CD1c-positive myeloid dendritic cell (primary cell): ENCODE measurements at regions not wholly inside any gene's neighbourhood (a gene's known extent, or its start where the extent isn't known, plus 50 kb on each side); places are given as distances from the start of the nearest gene placed in this dataset.

Experiments
- DNase-seq: peaks from one replicate; pipeline ENCODE4 v3.0.0-alpha.2; 2016; ENCODE audit errors: extremely low spot score

DNA sequence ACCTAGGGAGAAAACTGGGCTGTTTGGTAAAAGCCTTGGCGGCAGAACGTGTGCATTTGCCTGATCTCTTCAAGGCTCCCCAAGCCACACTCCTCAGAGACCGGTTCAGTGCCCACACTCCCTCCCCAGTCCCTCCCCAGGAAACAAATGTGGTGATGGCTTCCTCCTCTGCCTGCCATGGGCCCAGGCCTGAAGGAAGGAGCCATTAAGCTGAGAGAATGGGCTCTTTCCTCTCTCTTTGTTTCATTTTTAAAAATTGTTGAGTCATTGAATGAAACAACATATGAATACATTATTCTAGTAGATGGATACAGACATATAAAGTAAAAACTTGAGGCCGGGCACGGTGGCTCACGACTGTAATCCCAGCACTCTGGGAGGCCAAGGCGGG, 50.6 kb upstream of the YWHAQ start:
- no peak for DNase-seq

DNA sequence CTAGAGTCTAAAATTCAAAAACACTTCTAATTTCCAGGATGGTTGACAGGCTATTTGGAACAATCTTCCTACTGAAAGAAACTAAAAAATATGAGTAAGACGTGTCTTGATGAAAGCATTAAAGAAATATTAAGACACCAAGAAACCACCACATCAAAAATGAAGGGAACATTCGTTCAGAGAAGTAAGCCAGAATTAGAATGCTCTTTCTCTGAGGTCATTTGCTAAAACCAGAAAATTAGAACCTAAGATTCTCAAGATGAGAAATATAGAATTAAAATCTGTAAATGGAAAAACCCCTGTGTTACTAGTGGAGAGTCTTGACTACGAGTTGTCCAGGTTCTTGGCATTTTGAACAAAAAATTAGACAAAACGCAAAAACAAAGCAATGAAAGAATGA, 54.8 kb upstream of the YWHAQ start:
- no peak for DNase-seq

DNA sequence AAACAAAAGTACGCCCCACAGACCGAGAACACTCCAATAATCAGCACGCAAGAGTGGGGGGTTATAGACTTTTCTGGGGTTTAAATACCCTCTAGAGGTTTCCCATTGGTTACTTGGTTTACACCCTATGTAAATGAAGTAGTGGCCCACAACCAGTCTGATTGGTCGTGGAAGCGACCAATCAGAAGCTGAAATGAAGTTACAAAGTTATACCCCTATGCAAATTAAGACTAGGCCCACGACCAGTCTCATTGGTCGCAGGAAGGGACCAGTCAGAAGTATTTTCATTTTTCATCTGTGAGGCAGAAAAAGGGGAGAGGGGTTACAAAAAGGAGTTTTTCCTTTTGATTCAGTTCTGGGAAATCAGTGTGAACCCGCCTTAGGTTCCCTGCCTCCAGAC, 55.3 kb upstream of the YWHAQ start:
- DNase-seq: no peak

GRCh38 chr2:9690252-9690651, 59.5 kb upstream of the YWHAQ start:
- no peak for DNase-seq

DNA sequence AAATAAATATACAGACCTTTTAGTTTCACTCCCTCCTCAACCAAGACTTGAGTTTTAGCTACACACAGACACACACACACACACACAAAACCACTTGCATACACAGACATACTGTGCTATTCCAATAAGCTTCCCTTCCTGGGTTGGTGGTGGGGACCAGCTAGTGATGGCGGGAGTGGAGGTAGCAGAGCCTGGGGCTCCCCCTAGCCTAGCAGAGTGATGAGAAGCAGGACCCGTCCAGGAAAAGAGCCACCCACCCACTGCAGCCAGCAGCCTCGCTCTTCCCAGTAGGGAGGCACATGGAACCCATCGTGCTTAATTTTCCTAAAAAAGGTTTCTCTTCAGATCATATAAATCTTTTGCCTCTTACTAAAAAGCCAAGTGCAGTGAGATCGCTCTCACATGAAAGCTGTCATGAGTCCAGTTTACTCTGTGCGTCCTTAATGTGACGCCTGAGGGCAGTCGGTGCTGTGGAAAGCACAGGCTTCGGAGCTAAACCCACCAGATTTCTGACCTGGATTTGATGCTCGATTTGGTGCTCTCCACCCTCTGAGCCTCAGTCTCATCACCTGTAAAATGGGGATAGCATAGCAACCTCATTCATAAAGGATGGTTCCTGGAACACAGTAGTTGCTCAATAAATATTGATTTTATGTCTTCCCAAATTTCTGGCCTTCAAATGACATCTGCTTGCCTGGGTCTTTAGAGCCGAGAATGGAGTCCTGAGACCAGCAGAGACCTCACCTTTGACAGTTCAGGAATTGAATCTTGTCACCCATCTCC, 60.1 kb upstream of the YWHAQ start:
- DNase-seq: no peak

DNA sequence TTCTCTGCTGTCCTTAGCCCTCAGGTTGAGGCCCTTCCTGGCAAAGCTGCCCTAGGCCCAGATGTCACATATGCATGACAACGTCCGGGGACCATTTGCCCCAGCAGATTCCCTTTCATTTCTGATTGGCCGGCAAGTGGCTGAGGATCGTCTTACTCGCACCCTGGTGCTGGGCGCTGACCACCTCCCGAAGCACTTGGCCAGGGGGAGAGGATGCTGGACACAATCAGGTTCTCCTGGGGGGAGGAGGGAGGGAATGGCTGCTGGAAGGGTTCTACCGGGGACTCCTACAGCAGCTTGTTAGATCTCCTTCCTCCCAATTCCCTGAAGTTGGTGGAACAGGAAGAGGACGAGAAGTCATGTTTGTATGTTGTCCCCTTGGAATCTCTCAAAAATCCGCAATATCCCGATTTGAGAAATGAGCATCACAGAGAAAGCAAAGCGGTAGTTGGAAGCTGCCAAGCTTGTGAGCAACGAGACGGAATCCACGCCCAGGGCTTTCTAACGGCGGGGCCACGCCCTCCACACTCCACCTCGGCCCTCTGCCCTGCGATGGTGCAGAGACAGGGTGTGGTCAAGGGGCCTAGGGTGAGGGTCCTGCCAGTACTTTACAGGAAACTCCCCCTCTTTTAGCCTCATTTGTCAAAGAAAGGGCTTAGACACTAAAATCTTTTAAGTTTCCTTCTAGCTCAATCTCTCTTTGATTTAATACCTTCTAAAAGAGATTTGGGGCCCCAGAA, 61.8 kb upstream of the YWHAQ start:
- DNase-seq: no peak

DNA sequence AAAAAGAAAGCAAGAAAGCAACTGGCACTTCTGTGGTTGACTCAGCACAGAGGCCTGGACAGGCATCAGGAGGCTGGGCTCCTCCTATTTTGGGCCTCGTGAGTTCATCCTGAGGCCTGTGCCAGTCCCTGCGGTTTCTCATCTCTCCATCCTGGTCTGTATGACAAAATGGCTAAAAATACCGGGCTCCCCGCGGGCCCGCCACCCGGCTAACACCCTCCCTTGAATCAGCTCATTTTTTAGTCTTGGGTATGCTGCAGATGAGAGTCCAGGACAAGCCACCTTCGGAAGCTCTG, 62.3 kb upstream of the YWHAQ start:
- no peak for DNase-seq

- no peak for DNase-seq
Observed at GRCh38 chr2:9693646-9694045, 62.8 kb upstream of the YWHAQ start.

GRCh38 chr2:9694661-9695234, 64.0 kb upstream of the YWHAQ start:
- DNase-seq: no peak

- DNase-seq: no peak
Observed at GRCh38 chr2:9695941-9696340, 65.1 kb upstream of the YWHAQ start.

DNA sequence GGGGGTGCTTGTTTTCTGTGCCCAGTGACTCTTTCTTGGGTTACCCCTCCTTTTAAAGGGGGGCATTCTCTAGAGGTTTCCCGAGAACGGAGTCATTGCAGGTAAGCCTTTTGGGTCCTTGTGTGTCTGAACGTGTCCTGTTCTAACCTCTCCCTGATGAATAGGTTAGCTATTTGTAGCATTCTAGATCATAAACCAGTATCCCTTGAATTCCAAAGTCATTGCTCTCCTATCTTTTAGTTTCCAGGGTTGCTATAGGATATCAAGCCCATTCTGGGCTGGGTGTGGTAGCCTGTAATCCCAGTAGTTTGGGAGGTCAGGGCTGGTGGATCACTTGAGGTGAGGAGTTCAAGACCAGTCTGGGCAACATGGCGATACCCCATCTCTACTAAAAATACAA, 65.9 kb upstream of the YWHAQ start:
- no peak for DNase-seq

DNA sequence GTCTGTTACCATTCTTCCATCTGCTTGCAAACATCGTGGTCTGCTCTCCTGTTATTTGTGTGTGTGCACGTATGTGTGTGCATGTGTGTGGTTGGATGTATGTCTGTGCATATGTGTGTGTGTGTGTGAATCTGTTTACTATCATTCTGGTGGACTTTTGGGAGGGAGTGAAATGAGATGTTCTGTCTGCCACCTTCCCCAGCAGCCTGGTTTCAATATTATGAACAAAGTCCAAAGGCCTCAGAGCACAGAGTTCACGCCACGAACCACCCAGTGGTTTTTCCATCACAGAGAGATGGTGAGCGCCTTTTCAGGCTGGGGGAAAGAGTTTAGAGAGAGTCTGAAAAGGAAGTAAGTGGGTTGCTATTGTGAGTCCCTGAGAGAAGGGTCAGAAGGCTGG, 67.1 kb upstream of the YWHAQ start:
- DNase-seq: no peak

- peak; percentile 55 for DNase-seq
Observed at GRCh38 chr2:9699139-9700108, 68.6 kb upstream of the YWHAQ start.

- DNase-seq: peak; percentile 58
Observed at GRCh38 chr2:9700109-9700495, 69.3 kb upstream of the YWHAQ start.

GRCh38 chr2:9702604-9703084, 71.8 kb upstream of the YWHAQ start:
- no peak for DNase-seq

GRCh38 chr2:9703085-9703678, 72.4 kb upstream of the YWHAQ start:
- DNase-seq: peak; percentile 96

GRCh38 chr2:9703701-9704221, 73.0 kb upstream of the YWHAQ start:
- peak; percentile 94 for DNase-seq

GRCh38 chr2:9704600-9704999, 73.8 kb upstream of the YWHAQ start:
- no peak for DNase-seq

GRCh38 chr2:9705196-9705595, 74.4 kb upstream of the YWHAQ start:
- no peak for DNase-seq

DNA sequence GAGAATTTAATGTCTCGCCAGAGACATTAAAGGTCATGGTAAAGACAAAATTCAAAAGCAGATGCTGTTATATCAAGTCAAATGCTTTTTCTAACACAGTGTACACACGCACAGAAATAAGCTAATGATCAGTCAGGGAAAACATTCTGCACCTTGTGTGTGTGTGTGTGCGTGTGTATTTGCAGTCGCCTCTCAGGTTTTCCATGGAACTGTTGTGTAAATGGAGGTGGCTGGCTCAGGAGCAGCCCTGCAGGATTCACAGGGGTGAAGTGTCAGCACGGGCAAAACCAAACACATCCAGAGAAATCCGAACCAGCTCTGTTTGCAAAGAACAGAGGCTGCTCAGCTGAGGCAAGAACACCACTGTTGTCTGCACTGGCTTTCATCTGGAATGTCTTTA, 76.2 kb upstream of the YWHAQ start:
- DNase-seq: no peak

- DNase-seq: no peak
Observed at GRCh38 chr2:9707611-9708160, 76.9 kb upstream of the YWHAQ start.
